Kidney glomerular epithelial cell (primary cell): ENCODE measurements at regions not wholly inside any gene's neighbourhood (a gene's known extent, or its start where the extent isn't known, plus 50 kb on each side); places are given as distances from the start of the nearest gene placed in this dataset.

Source experiments
- DNase-seq: peaks from one replicate; lab custom pipeline; 2025; lab: John Stamatoyannopoulos, UW

DNA sequence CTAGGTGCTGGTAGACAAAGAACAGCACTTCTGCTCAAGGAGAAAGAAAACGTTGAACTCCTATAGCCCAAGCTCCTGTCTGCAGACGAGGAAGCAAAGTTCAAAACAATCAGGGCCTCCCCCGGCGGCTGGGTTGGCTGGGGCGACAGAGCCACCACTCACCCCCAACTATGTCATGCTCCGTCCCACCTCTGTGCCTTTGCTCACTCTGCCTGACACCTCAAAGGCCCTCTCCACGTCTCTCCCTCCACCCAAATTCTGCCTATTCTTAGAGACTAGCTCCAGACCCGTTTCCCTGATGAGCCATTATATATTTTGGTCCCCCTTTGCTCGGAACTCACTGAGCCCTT, 304.3 kb downstream of the TLE3 start:
- no peak for DNase-seq

DNA sequence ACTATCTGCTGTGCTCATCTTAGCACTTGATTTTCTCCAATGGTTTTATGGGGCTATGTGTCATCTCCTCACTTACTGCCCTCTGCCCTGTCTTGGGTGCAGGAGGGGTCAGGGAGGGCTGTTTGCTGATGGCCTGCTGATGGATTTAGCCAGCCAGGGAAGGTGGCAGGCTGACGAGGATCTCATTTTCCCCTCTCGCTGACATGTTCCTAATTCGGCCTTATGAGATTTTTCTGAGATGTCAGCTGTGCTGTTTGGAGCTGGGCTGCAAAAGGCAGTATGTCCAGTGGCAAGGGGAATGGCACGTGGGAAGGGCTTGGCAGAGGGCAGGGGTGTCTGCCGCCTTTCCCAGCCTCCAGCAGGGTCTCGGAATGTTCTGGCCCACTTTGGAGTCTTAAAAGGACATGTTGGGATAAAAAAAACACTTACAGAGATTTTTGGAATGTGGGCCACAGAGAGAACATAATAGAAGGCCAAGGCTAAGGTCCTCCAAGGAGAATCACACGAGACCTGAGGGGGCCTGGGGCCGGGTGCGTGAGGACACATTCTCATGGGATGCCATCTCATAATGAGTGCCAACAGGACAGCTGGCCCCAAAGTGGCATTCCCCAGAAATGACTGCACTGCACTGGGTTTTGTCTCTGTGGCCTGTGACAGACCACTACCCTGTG, 303.8 kb downstream of the TLE3 start:
- no peak for DNase-seq

DNA sequence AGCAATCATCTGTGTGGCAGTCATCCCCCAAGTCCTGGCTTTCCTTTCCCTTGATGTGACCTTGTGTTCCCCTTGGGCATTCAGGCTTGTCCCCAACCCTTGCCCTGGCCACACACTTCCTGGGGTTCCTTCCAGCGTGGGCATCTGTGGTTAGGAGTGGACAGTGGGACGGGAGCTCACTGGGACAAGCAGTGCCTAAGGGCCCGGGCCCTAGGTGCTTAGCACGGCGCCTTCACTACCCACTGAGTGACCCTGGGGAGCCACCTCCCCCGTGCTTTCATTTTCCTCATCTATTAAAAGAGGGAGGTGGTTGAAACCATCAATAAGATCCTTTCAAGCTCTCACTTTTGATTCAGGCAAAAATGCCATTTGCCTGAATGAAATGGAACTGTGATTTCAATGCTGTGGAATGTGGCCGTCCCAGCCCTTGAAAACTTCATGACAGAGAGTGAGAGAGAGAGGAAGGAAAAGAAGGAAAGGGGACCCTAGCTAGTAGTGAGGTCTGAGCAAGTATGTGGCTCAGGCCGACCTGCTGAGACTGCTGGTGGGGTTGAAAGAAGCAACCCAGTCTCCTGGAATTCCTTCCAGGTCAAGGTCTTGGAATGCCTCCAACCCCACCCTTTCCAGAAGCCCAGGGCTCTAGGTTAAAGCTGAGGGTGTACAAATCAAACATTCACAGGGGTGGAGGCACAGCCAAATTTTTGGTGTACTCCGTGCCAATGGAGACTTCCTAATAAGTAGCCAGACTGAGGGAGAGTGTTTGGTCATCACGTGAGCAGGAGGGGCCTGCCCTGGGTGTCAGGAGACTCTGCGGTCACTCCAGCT, 302.9 kb downstream of the TLE3 start:
- peak; percentile 41 for DNase-seq

DNA sequence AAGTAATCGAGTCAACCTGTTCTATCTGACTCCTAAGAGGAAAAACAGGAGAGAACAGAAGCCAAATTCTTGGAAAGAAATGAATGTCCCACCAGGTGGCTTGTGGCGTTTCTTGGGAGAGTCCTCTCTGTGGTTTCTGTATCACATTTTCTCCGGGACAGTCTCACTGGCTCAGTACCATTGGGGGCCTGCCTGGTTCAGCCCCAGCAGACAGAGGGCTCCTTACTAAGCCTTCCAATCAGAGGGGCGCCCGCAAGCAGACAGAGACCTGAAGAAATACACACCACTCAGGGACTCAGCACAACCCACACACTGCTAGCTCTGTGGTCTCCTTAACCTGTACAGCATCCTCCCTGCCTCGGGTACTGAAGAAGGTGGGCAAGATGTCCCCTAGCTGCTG, 302.1 kb downstream of the TLE3 start:
- no peak for DNase-seq

DNA sequence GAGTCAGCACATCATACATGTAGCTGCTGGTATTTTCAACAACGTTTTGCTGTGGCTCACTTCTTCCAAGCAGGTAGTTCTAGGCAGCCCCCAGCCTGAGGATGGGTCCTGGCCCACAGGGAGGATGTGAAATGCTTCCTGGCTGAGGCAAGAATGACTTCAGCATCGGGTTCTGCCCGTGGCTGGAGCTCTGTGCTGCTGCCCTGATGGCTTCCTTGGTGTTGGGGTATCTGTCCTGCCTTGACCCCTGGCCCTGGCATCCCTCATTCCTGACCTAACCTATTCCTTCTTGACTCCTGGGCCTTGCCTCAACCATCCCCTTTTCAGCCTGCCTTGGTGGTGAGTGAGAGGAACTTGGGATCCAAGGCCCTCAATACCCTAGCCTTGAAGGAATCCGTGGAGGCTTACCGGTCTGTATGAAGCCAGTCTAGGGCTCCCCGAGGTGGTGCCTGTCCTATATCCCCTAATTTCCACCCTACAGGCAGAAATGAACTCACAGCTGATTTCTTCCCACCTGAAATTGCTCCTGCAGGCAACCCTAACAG, 300.6 kb downstream of the TLE3 start:
- DNase-seq: no peak

DNA sequence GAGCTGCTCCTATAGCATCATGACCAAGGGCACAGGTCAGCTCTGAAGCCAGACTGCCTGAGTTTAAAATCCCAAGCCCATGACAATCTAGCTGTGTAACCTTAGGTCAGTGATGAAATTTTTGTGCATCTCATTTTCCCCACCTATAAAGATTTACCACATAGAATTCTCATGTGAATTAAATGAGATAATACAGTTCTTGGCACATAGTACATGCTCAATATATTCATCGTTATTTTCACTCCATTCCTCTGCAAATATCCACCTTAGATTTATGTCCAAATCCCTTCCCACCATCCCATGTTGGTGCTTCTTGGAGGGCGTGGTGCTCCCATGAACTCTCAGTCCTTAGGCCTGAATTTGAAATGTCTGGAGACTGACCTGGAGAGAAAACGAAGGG, 300.1 kb downstream of the TLE3 start:
- no peak for DNase-seq

DNA sequence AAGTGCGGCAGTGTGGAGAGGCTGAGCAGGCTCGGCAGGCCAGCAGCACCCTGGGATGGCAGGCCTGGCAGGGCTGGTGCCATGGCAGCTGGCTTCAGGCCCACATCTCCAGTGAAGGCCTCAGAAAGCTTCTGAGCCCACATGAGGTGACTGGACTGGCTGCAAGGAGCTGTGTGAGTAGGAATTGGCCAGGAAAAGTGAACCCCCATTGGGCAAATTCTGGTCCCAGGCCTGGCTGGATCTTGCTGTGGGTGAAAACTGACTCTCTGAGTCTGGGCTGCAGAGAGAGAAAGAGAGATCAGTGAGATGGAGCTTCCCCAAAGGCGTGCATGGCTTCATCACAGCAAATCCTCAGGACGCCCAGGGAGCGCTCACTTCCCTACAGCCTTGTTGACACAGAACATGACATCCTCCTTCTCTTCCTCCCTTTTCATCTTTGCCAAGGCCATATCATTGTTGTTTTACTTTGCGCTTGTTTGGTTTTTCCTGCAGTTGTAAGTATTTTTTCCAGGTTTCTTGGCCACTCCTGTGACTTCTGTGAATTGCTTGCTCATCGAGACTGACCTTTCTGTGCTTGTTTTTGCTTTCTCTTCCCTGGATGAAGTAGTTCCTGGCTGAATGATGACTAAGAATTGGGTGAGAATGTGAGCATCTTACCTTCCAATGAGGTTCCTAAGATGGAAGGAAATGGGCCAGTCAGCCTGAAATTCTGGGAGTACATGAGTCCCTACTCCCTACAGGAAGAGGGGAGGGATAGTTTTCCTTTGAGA, 299.1 kb downstream of the TLE3 start:
- DNase-seq: peak; percentile 57

DNA sequence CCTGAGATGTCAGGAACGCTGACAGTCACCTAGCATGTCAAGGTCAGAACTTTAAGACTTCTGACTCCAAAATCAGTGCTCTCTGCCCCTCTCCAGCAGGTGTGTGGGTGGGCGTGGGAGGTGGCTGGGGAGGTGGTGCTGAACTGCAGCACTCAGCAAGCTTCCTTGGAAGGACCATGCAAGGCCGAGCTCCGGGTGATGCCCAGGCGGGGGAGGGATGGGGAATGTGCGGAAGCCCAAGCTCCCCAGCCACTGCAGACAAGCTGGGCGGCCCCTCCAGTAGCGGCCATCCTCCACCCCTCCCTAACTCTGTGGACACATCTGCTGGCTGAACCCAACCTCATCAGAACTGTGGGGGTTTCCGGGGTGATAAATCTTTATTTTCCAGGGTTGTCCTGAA, 296.6 kb downstream of the TLE3 start:
- no peak for DNase-seq

DNA sequence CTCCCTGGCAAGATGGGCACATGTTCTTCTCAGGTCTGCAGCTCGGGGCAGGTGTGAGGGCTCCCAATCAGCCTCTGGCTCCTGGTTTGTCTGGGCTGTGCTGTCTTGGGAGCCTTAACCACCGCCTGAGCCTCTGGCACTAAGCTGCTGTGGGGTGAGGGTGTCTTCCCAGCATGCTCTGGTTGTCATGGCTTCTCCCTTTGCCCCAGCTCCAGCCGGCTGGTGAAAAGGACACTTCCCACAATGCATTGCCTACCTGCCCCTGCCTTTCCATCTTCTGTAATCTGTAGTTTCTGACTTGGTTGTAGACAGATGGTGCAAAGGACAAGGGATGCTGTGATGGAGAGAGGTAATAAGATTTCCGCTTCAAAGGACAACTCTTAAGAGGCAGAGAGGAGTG, 295.3 kb downstream of the TLE3 start:
- DNase-seq: no peak

DNA sequence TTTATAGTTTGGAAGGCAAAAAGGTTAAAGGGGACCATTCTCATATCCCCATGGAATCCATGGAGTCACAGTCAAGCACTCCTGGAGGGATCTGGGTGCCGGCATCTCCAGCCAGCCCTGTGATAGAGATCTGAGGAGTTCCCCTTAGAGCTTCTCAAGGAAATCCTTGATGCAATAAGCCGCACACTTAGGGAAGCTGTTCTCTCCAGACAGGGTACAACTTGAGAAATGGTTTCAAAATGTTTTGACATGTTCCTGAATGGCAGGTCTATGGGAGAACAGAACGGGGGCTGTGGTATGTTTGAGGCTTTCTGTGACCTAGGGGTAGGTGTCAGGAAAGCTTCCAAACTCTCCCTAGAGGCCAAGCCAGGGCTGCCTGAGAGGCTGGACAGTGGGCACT, 292.9 kb downstream of the TLE3 start:
- DNase-seq: no peak

DNA sequence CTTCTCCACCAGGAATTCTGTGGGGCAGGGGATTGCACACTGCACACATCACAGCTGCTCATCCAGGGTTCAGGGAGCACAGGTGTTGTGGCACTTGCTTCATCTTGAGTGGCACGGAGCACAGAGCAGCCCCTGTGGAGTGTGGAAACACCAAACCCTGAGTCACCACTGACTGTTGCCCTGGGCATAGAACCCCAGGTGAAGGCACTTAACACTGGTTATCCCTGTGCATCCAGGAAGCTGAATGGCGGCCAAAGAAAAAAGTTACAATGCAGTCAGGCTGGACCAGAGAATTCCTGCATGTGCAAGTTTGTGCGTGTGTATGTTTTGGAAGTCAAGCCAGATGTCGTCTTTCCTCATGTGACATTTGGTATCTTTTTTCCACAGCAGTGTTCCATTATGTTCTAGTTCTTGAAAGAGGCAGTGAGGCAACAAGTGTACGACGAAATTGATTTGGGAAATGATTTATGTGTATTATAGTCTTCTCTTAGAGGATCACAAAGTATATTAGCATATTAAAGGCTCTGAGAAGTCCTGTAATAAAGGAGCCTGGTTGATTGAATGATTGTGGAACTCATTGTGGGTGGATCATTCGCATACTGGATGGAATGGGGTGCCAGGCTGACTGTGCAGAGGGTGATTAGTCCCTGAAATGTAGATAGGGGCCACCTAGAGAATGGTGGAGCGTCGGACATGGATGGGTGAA, 292.3 kb downstream of the TLE3 start:
- no peak for DNase-seq

DNA sequence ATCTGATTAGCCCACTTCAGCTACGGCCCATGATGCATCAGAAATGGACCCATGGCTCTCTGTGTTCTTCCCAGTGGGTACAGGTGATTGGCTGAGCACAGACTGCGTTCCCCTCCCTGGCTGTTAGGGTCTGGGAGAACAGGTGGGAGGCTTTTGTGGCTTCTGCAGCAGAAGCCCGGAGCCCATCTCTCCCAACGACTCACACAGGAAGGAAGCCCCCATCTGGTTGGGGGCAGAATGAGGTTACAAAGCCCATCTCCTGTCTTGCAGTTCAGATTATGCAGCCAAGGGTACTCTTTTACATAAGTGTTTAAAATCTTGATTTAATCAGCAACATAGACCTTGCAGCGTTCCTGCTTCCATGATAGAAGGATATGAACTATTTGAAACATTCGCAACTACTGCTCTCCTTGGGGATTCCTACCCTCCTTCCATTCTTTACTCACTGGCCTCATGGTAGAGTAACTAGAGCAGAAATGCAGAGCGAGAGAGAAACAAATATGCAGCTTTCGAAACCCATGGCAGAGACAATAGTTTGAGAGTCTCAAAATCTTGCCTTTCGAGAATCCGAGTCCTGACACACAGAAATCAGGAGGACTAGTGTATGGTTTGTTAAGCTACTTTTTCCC, 291.3 kb downstream of the TLE3 start:
- no peak for DNase-seq

DNA sequence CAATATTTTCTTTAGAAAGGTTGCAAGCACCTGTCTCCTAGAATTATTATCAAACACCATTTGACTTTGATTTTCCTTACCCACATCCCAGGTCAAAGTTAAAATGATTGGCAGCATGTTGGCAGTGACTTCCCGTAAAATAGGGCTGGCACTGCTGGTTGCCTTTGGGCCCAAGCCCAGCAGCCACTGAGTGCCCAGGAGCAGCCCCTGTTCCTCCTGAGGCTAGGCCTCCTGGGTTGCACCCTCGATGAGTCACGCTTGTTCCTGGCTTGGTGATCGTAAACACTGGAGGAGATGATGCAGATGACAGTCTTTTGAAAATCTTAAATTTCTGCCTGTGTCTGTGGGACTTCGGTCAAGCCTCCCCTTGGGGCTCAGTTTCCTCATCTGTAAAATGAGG, 290.0 kb downstream of the TLE3 start:
- DNase-seq: no peak

DNA sequence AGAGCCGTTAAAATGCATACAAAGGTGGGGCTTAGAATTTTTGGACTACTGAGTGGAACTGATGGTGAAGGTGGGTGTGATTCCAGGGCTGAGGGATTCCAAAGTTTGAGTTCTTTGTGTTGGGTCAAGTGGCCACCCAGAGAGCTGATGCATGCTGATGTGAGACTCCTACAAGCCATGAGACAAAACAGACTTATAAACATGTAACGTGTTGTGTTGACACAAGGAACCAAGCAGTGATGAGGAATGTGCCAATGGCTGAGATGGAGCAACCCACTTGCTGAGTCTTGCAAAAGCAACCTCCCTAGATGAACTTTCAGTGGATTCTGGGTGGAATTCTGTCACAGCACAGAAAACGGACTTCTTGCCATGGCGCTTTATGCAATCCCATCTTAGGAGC, 289.0 kb downstream of the TLE3 start:
- no peak for DNase-seq

DNA sequence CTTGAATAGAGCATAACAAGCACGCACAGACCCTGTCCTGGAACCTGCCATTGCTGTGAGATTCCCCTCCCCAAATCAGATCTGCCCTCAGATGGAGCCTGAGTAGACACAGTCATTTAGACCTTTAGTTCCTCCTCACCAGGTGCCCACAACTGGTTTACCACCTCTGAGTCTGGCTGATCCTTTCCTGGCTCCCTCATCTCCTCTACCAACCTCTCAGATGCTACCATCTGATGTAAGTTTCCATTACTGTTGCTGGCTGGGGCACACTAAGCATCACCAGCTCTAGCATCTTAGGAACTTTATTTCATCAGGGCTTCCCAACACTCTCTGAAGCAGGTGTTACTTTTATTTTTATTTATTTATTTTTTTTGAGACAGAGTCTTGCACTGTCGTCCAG, 288.3 kb downstream of the TLE3 start:
- DNase-seq: no peak

DNA sequence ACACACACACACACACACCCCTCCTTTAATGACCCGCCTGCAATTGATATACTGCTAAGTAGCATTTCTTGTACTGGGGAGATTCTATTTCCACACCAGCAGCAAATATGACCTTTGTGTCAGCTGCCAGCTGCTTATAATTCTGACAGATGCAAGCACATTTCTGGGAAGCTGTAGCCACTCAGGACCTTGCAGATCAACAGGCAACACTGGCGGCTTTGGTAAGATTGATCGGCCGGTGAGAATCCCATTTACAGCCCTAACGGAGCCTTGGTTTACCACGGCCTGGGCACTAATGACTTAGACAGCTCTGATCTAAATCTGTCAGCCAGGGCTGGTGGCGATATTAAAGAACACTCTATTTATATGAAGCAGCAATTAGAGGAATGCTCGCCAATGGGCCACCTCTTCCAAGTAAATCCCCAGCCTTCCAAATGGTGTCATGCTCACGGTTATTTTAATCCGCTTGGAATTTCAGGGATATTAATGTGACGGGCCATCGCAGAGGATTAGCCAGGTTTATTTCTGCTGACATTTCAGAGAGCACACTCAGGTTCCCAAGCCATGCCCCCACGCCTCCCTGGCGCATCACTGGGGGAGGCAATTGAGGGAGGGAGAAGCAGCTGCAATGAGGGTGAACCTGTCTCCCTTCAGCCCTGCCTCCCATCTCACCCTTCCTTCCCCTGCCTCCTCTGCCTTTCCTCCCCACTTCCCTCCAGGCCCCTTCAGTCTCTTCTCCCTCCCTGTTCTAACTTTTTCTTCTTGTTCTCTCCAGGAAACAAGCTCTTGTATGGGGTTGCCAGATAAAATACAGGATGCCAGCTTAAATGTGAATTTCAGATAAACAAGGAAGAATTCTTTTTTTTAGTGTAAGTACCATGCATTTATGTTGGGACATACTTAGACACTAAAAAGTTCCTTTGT, 287.0 kb downstream of the TLE3 start:
- DNase-seq: no peak

DNA sequence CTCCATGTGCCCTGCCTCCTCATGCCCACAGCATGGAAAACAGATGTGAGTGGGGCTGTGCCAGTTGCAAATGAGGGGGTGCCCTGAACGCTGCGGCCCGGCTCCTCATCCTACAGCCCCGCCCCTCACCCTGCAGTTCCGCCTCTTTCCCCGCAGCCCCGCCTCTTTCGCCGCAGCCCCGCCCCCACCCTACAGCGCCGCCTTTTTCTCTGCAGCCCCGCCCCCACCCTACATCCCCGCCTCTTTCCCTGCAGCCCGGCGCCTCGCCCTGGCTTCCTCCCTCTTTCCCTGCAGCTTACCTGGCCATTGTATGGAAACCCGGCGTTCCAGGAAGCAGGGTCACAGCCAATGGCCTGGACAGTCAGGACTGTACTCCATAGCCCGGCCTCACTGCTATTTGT, 284.9 kb downstream of the TLE3 start:
- no peak for DNase-seq

DNA sequence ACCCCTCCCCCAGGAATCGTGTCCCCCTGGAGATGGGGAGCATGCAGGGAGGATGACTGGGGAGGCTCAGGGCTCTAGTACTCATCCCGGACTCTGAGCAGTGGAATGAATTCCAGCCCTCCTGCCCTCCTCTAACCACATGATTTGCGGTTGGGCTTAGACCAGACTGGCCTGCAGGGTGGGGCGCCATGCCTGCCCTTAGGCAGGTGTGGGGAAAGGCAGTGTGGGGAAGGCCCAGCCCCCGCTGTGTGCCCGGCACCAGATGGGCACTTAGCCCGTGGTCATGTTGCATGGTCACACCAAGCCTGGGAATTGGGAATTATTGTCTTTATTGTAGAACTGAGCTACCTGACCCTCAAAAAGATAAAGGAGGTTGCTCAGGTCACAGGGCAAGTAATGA, 283.8 kb downstream of the TLE3 start:
- DNase-seq: no peak

DNA sequence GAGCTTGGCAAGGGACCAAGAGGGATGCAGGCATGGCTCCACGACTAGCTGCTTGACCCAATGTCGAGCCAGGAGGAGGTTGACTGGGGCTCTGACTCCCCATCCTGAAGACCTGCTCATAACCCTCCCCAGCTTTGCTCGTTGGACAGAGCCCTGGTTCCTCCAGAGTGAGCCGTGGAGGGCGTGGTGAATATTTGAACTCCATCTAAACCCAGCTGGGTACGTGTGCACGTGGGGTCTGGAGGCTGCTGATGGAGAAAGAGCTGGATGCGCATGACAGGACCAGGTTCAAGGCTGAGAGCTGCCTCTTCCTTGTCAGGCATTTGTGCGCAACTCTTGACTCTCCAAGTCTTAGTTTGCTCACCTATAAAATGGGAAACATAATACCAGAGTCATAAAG, 282.8 kb downstream of the TLE3 start:
- DNase-seq: no peak

DNA sequence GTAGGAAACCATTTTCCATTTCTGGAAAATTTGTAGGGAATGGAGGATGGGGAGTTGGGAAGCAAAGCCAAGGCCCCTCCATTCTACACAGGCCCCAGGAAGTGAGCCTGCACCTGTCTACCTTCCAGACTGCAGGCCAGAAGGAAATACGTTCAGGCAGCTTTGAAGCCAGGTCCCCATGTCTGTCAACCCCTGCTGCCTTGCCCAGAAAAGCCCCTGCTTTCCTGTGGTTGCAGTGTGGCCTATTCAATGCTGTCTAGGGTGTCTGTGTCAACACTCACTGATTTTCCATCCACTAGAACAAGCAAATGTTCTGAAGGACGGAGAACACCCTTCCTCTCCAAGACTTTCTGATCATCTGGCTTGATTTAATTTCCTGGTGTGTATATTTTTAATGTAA, 281.9 kb downstream of the TLE3 start:
- no peak for DNase-seq

DNA sequence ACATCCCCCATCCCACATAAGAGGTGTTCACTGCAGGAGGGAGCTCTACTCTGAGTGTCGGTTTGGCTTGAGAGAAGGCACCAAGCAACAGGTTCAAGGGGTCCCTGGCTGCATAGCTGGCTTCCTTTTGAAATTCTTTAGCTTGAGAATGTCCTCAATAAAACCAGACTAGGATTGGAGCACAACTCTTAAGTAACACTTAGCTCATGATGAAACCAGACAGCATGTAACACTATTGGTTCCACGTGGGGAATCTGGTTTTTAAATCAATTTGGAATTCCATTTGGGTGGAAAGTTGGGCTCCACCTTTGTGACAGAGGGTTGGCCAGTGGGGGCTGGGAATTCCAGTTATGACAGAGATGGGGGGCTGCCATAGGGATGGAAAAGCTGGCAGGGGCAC, 281.2 kb downstream of the TLE3 start:
- DNase-seq: no peak
